HepG2 (cell line): ENCODE measurements at regions not wholly inside any gene's neighbourhood (a gene's known extent, or its start where the extent isn't known, plus 50 kb on each side); places are given as distances from the start of the nearest gene placed in this dataset.

Source experiments
- ATAC-seq: fragments of 200-7000 bp; cut with Tn5 transposase; 3 replicates; pipeline ENCODE4 v1.9.1; 2020; ENCODE audit warnings: mild to moderate bottlenecking, moderate library complexity
- BruUV-seq: library from RNA; stranded (reverse); fragments of 400-500 nt; replicated peaks from 2 replicates; lab custom pipeline; 2021; lab: Mats Ljungman, UMichigan
- CTCF ChIA-PET: fragments of 300-600 bp; formaldehyde crosslinking; extraction: SDS; loops from one replicate; lab custom pipeline; 2021; ENCODE audit warnings: low total read pairs, inconsistent platforms, low intra/inter-chr PET ratio; lab: Yijun Ruan, JAX
- POLR2A ChIA-PET: fragments of 350-600 bp; sonication (Branson Sonifier 250); formaldehyde crosslinking; loops from one replicate; lab custom pipeline; 2020; ENCODE audit warnings: antibody characterized with exemption, inconsistent platforms; lab: Yijun Ruan, JAX
- DNase-seq: peaks from one replicate; pipeline ENCODE4 v3.0.0-alpha.2; 2015; ENCODE audit warnings: low spot score
- FAIRE-seq: peaks from 3 replicates; lab custom pipeline; 2011; peaks lifted over from hg19 to GRCh38; lab: Jason Lieb, UNC
- H2AFZ ChIP-seq: one replicate; pipeline ENCODE4 v1.6.1; 2011; ENCODE audit warnings: low read length, inconsistent platforms
- H3K27ac ChIP-seq: fragments of 300-600 bp; 3 replicates; pipeline ENCODE4 v1.8.0; 2011; ENCODE audit warnings: mixed run types, mild to moderate bottlenecking, mixed read lengths, low read length, inconsistent platforms; ENCODE audit not compliant: insufficient read depth; ENCODE audit errors: extremely low read length
- H3K27me3 ChIP-seq, 2 experiments: fragments of 200-600 bp in 1 of 2; 2 replicates in 1 of 2; 3 replicates in 1 of 2; pipeline versions ENCODE4 v1.6.0 to v1.8.0; 2011; ENCODE audit warnings: low read length in 2 of 2, mild to moderate bottlenecking in 2 of 2, moderate library complexity in 2 of 2, inconsistent platforms in 1 of 2; ENCODE audit not compliant: insufficient read depth in 2 of 2, control insufficient read depth in 1 of 2
- H3K36me3 ChIP-seq, 2 experiments: fragments of 200-600 bp in 1 of 2; replicated peaks in 1 of 2; 2 replicates in 1 of 2; 3 replicates in 1 of 2; pipeline versions ENCODE4 v1.5.1 to v1.8.0; 2011; ENCODE audit warnings: low read length in 2 of 2, inconsistent platforms in 1 of 2; ENCODE audit not compliant: insufficient read depth in 2 of 2, control insufficient read depth in 1 of 2
- H3K4me1 ChIP-seq: 2 replicates; pipeline ENCODE4 v1.5.1; 2012; ENCODE audit warnings: low read length, inconsistent platforms; ENCODE audit not compliant: insufficient read depth
- H3K4me2 ChIP-seq: 2 replicates; pipeline ENCODE4 v1.6.0; 2011; ENCODE audit warnings: low read depth, low read length, inconsistent platforms
- H3K4me3 ChIP-seq, 3 experiments: fragments of 200-600 bp in 1 of 3; sonication (generic), shearing (Covaris generic) in 1 of 3; replicated peaks in 1 of 3; 2 replicates each; pipeline ENCODE4 v1.5.1; 2011 to 2016; ENCODE audit warnings: low read length in 3 of 3, inconsistent platforms in 2 of 3, low read depth in 2 of 3, mild to moderate bottlenecking in 2 of 3, control low read depth in 1 of 3, mixed read lengths in 1 of 3; ENCODE audit not compliant: insufficient read depth in 1 of 3
- H3K79me2 ChIP-seq: one replicate; pipeline ENCODE4 v1.6.1; 2011; ENCODE audit warnings: low read length, inconsistent platforms; ENCODE audit not compliant: insufficient read depth
- H3K9ac ChIP-seq: 2 replicates; pipeline ENCODE4 v1.6.0; 2011; ENCODE audit warnings: mild to moderate bottlenecking, low read depth, low read length, inconsistent platforms; ENCODE audit not compliant: insufficient read depth
- H3K9me3 ChIP-seq: 2 replicates; pipeline ENCODE4 v1.5.1; 2012; ENCODE audit warnings: mild to moderate bottlenecking, low read length
- H4K20me1 ChIP-seq: 2 replicates; pipeline ENCODE4 v1.6.0; 2011; ENCODE audit warnings: inconsistent platforms, mild to moderate bottlenecking, low read length, moderate library complexity; ENCODE audit not compliant: insufficient read depth
- ADNP ChIP-seq: sonication (generic); formaldehyde crosslinking; IDR thresholded peaks from 2 replicates; pipeline ENCODE4 v1.4.0; 2020; ENCODE audit warnings: missing genetic modification reagents
- FOXC1 ChIP-seq: sonication (generic); formaldehyde crosslinking; IDR thresholded peaks from 2 replicates; pipeline ENCODE4 v1.8.0; 2022; ENCODE audit warnings: mild to moderate bottlenecking, missing genetic modification reagents, borderline replicate concordance
- GFI1 ChIP-seq: sonication (generic); formaldehyde crosslinking; IDR thresholded peaks from 2 replicates; pipeline ENCODE4 v1.5.0; 2020; ENCODE audit warnings: missing genetic modification reagents, mild to moderate bottlenecking, borderline replicate concordance
- HDAC6 ChIP-seq: fragments of 200-600 bp; sonication (generic); IDR thresholded peaks from 2 replicates; pipeline ENCODE4 v1.7.0; 2017; ENCODE audit warnings: mild to moderate bottlenecking, antibody characterized with exemption, low read length, low read depth
- IRF9 ChIP-seq: sonication (generic); formaldehyde crosslinking; IDR thresholded peaks from 2 replicates; pipeline ENCODE4 v1.8.0; 2022; ENCODE audit warnings: missing genetic modification reagents, mild to moderate bottlenecking, borderline replicate concordance
- KDM5B ChIP-seq: sonication (generic); formaldehyde crosslinking; IDR thresholded peaks from 2 replicates; pipeline ENCODE4 v1.4.0; 2020; ENCODE audit warnings: missing genetic modification reagents, mild to moderate bottlenecking, borderline replicate concordance
- SIN3A ChIP-seq: IDR thresholded peaks from 2 replicates; pipeline ENCODE4 v1.6.1; 2011; ENCODE audit warnings: low read depth, mild to moderate bottlenecking, control low read depth, low read length, borderline replicate concordance
- SSRP1 ChIP-seq: IDR thresholded peaks from 2 replicates; pipeline ENCODE4 v1.6.1; 2016; ENCODE audit warnings: control low read depth
- THYN1 ChIP-seq: sonication (generic); formaldehyde crosslinking; IDR thresholded peaks from 2 replicates; pipeline ENCODE4 v1.8.1; 2023; ENCODE audit warnings: low read depth, mild to moderate bottlenecking, moderate library complexity, missing genetic modification reagents, borderline replicate concordance
- U2AF1 ChIP-seq: fragments of 200-400 bp; formaldehyde crosslinking; optimal IDR thresholded peaks from 2 replicates; pipeline ENCODE3; 2017; ENCODE audit warnings: mild to moderate bottlenecking, low read depth, low read length
- YY1 ChIP-seq: IDR thresholded peaks from 2 replicates; pipeline ENCODE4 v1.6.1; 2011; ENCODE audit warnings: low read length, low read depth, moderate library complexity, mild to moderate bottlenecking; ENCODE audit not compliant: insufficient read depth, insufficient replicate concordance
- ZNF501 ChIP-seq: sonication (generic); formaldehyde crosslinking; IDR thresholded peaks from 2 replicates; pipeline ENCODE4 v1.5.1; 2020; ENCODE audit warnings: mild to moderate bottlenecking, moderate library complexity, missing genetic modification reagents
- ZNF569 ChIP-seq: sonication (generic); formaldehyde crosslinking; IDR thresholded peaks from 2 replicates; pipeline ENCODE4 v1.5.0; 2020; ENCODE audit warnings: mild to moderate bottlenecking, missing genetic modification reagents, moderate library complexity, borderline replicate concordance
- ZNF660 ChIP-seq: sonication (generic); formaldehyde crosslinking; IDR thresholded peaks from 2 replicates; pipeline ENCODE4 v1.5.1; 2020; ENCODE audit warnings: mild to moderate bottlenecking, low read depth, missing genetic modification reagents, borderline replicate concordance
- ZNF704 ChIP-seq: sonication (generic); formaldehyde crosslinking; IDR thresholded peaks from 2 replicates; pipeline ENCODE4 v1.8.1; 2023; ENCODE audit warnings: mild to moderate bottlenecking, inconsistent platforms, moderate library complexity, missing genetic modification reagents, borderline replicate concordance
- WGBS: methylation state at CpG from one replicate; pipeline ENCODE4 v1.1.6; 2017; ENCODE audit warnings: low lambda C conversion rate; 5-methylcytosine and 5-hydroxymethylcytosine counted together
- in situ Hi-C: cut with HindIII; loops from 2 replicates; pipeline ENCODE4 v1.10.0; 2017; ENCODE audit warnings: low pct_unique_long_range_greater_than_20kb; ENCODE audit not compliant: extremely low pct_ligation_motif_present
- intact Hi-C: fragments of 100-400 bp; cut with micrococcal nuclease; formaldehyde crosslinking; loops from one replicate; pipeline ENCODE4 v1.10.0; 2022; ENCODE audit not compliant: unreplicated experiment

- intact Hi-C loops (no loop called here), in situ Hi-C loops (no loop called here)
- POLR2A ChIA-PET, result no interaction called here
- Histone ChIP-seq H3K9ac (no peak overlapping the region), H3K79me2 (no peaks in the 10 kb centered on the region), H3K4me3 (no peak overlapping the region), H3K4me1 (no peaks in the 10 kb centered on the region), H4K20me1 (no peaks in the 10 kb centered on the region), H3K9me3 (peaks cover 16% of the 10 kb centered on the region), H3K27ac (no peak overlapping the region), H3K27me3 (no peaks in the 10 kb centered on the region), H3K36me3 (no peaks in the 10 kb centered on the region), H3K4me2 (no peak overlapping the region), H2AFZ (no peak overlapping the region)
- WGBS, result 8% methylated on average over 4 of the region's 4 CpGs
- ATAC-seq (no peak), DNase-seq (no peak), FAIRE-seq (no peak)
- no TSS peak for BruUV-seq
- CTCF ChIA-PET, result no interaction called here
- no peak for TF ChIP-seq ADNP
- no peak for TF ChIP-seq SSRP1 (CRISPR knock-in tag)
- no peak for TF ChIP-seq KDM5B (CRISPR knock-in tag)
- no peak for TF ChIP-seq GFI1
- no peak for TF ChIP-seq ZNF660 (CRISPR knock-in tag)
- TF ChIP-seq ZNF501 (CRISPR knock-in tag), result no peak
- TF ChIP-seq FOXC1 (CRISPR knock-in tag), result no peak
- no peak for TF ChIP-seq ZNF704 (CRISPR knock-in tag)
- TF ChIP-seq THYN1 (CRISPR knock-in tag), result no peak
- no peak for TF ChIP-seq SIN3A
- no peak for TF ChIP-seq YY1
- no peak for TF ChIP-seq IRF9 (CRISPR knock-in tag)
- no peak for TF ChIP-seq U2AF1
- no peak for TF ChIP-seq HDAC6
- no peak for TF ChIP-seq ZNF569 (CRISPR knock-in tag)
These were observed 1030.9 kb downstream of the FSTL5 start for GRCh38 chr4:161132715-161133425.
